HG03378 (cell line): ENCODE measurements at regions not wholly inside any gene's neighbourhood (a gene's known extent, or its start where the extent isn't known, plus 50 kb on each side); places are given as distances from the start of the nearest gene placed in this dataset.

ENCODE experiments used
- ATAC-seq: cut with Tn5 transposase; IDR thresholded peaks from one replicate; pipeline ENCODE4 v1.9.1; 2021; ENCODE audit warnings: mild to moderate bottlenecking, moderate library complexity; ENCODE audit not compliant: unreplicated experiment

- no peak for ATAC-seq
Measured at GRCh38 chr5:121793791-121794190, 57.9 kb upstream of the FTMT start.

- ATAC-seq = no peak
Measured at GRCh38 chr5:121795511-121795910, 56.2 kb upstream of the FTMT start.

GRCh38 chr5:121797681-121798518 lies 53.8 kb upstream of the FTMT start:
- no peak for ATAC-seq
